HG02885 (cell line): ENCODE measurements at regions not wholly inside any gene's neighbourhood (a gene's known extent, or its start where the extent isn't known, plus 50 kb on each side); places are given as distances from the start of the nearest gene placed in this dataset.

Experiments used
- ATAC-seq: cut with Tn5 transposase; IDR thresholded peaks from one replicate; pipeline ENCODE4 v1.9.1; 2021; ENCODE audit warnings: mild to moderate bottlenecking; ENCODE audit not compliant: unreplicated experiment, poor library complexity

DNA sequence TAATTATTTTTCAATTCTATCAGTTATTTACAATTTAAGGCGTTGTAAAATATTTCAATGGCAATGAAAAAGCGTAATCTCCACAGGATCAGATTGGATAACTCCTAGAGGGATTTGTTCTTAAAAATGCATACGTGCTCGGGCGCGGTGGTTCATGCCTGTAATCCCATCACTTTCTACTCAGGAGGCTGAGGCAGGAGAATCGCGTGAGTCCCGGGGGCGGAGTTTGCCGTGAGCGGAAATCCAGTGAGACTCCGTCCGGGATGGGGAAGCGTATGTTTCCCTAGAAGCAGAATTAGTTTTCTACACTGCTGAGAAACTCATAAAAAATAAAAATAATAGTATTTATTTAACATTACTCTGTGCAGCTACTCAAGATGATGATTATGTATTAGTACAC lies 917.8 kb upstream of the PCDH20 start:
- no peak for ATAC-seq

DNA sequence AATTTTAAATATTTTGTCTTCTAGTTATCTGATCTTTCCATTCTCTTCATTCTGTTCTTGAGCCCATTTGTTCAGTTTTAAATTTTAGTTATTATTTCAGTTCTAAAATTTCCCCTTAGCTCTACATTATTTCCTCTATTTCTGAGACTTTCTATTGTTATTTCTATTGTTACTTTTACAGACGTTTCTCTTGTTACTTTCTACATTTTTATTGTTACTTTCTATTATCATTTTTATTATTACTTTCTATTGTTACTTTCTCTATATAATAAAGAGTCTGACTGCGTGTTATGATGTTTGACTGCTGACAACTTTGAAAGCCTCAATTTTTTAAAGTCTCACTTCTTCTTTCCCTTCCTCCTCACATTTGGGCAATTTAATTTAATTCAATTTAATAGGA lies 915.7 kb upstream of the PCDH20 start:
- no peak for ATAC-seq

DNA sequence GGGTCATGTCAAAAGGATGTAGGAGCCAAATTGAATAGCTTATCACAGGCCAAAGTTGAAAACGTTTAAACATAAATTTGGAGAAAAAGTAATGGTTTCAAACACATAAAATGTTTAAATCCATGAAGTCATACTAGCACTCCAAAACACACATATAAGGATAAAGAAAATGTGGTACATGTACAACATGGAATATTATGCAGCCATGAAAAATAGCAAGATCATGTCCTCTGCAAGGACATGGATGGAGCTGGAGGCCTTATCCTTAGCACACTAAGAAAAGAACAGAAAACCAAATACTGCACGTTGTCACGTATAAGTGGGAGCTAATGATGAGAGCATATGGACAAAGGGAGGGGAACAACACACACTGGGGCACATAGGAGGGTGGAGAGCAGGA lies 911.7 kb upstream of the PCDH20 start:
- no peak for ATAC-seq

DNA sequence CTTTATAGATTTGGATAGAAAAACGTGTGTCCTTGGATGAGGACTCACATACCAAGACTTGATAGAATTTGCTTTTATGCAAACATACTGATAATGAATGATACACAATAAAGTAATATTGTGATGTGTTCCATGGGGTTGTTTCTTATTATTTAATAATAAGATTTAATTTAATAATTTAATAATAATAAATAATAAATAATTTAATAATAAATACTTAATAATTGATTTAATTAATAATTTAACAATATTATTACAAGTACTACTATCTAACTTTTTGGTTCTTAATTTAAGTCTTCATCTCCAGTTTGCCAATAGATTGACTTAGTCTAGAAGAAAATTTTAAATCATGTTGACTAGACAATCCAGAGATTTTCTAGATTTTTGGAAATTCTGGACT lies 909.2 kb upstream of the PCDH20 start:
- no peak for ATAC-seq

DNA sequence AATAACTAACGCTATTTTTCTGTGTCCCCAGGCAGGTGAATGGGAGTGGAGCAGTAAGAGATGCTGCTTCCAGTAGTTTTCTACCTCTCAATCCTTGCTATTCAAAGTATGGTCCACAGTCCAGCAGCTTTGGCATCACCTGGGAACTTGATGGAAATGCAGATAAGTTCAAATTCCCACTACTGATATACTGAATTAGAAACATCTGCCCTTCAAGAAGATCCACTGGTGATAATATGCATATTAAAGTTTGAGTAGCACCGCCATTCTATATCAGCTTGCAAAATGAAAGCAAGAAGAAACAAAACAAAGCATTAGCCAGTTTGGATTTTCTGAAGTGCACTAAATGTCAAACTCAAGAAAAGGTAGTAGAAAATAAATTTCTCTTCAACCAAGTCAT lies 906.2 kb upstream of the PCDH20 start:
- ATAC-seq, result no peak

DNA sequence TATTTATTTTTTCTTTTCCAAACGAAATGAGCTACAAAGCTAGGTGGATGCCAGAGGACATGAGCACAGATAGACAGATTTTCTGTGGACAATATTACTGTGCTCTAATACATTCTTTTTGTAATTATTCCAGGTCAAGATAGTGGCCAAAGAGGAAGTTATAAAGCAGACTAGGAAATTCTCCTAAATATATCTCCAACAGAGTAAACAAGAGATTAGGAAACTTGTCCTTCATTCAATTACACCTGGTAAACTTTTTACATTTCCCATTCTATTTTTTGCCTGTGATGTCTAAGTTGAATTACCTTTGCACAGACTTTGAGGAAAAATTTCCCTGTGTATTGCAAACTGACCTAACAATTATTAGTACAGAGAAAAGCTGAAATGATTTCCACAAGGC lies 905.5 kb upstream of the PCDH20 start:
- no peak for ATAC-seq

DNA sequence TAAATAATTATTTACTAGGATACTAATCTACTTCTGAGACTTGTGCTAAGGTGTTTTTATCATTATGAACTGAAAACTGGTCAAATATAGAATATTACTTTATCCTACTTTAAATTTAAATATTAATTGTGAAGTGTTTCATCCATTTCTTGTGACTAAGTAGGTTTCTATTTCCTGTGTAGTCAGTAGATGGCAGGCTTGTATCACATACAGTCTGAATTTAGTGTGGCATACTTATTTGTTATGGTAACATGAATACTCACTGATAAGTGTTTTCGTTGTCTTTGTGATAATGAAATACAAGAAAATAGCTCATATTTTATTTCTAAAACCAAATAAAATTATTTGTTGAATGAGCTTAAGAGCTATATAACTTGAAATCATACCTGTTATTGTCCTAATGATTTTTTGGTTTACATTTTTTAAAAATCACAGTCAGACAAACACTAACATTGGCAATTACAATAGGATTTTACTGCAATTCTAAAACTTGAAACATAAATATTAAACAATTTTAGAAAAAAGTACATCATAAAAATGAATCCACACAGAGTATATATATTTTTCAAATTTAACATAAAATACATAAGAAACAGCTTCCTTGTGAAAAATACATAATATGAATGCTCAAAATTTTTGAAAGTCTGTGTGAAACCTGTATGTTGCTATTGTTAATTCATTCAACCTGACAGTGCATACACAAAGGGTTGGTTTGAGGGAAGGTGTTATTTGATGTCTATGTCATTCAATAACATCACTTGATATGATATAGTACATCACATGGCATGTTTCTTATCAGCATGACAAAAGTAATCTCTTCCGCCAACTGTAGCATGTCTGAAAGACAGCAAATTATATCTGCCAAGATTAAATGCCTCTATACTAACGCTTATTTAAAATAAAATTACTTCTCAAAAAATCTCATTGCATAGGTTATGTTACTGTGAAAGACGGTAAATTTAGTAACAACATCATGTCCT lies 904.8 kb upstream of the PCDH20 start:
- ATAC-seq, result peak; percentile 83

GRCh38 chr13:62309904-62310303 lies 894.3 kb upstream of the PCDH20 start:
- ATAC-seq, result no peak

GRCh38 chr13:62305756-62306155 lies 890.1 kb upstream of the PCDH20 start:
- peak; percentile 89 for ATAC-seq

GRCh38 chr13:62302341-62302740 lies 886.7 kb upstream of the PCDH20 start:
- no peak for ATAC-seq

DNA sequence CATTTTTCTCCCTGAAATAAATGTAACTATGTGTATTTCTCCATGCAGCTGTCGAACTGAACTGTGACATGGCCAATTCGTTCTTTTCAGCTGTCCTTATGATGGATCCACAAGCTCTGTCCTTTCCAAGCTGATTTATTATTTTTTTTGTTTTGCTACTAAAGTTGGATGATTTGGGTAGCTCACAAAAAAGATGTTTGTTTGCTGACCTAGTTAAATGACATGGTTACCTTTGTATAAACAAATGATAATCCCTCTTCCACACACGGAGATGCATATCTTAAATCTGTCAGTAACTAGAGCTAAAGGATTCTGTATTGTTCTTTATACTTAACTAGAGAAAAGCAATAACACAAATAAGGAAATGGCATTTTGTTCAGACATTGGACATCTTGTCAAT lies 884.3 kb upstream of the PCDH20 start:
- no peak for ATAC-seq

GRCh38 chr13:62296812-62297211 lies 881.2 kb upstream of the PCDH20 start:
- ATAC-seq, result peak; percentile 59

DNA sequence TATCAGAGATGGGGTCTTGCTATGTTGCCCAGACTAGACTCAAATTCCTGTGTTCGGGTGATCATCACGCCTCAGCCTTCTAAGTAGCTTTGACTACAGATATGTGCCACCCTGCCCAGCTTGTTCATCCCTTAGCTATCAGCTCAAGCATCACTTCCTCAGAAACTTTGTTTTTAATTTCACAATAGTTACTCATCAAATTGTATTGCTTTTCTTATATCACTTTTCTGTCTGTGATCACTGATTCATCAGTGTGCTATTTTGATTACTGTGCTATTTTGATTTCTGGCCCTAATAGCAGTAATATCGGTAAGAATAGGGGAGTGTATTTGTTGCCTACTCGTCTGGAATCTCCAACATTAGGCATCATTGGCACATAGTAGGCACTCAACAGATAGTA lies 878.6 kb upstream of the PCDH20 start:
- ATAC-seq, result no peak

DNA sequence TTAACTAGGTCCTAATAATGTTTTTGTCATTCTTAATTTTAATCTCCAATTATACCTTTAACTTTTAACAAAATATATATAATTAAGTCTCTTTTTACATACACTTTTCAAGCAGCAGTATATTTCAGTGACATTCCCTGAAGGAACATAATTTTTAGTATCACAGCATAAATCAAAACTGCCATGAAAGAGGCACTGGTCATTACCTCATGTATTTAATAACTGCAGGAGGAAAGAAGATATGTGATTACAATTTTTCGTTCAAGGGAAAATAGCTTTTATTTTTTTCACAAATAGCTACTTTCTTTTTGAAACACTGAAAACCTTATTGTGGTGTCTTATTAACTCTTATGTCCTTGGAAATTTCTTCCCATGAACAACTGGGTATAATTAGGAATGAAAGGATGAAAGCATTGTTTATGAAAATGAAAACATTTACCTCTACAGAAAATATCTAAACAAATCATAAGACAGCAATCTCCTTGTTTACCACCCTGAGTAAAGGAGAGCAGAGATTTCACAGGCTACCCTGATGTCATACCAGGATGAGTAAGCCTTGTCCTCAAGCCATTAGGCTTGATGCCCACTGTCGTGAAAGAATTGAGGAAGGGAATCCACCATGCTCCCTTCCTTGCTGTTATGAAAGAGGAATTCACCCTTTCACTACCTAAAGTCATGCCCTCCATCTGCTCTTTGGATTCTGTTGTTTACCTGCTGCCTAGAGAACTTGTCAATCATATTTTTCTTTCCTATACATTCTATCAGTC lies 877.2 kb upstream of the PCDH20 start:
- no peak for ATAC-seq

GRCh38 chr13:62290542-62290941 lies 874.9 kb upstream of the PCDH20 start:
- ATAC-seq, result no peak

GRCh38 chr13:62287764-62288163 lies 872.1 kb upstream of the PCDH20 start:
- ATAC-seq, result no peak

DNA sequence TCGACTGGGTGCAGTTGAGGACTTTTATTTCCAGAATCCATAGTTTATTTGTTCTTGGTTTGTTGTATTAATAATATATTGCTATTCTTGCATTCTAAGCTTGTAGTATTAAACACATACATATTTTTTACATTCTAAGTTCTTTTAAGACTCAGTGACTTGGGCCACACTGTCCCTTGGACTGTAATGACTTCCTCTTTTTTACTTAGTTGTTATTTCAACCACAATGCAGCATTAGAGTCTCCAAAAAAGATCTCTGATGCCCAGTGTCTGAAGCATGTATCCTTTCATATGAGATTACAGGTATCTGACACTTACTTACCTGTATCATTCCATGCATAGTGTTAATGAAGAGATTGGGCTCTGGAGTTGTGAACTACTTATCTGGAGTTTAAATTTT lies 864.9 kb upstream of the PCDH20 start:
- peak; percentile 90 for ATAC-seq

- no peak for ATAC-seq
Measured at GRCh38 chr13:62278271-62278670, 862.6 kb upstream of the PCDH20 start.

DNA sequence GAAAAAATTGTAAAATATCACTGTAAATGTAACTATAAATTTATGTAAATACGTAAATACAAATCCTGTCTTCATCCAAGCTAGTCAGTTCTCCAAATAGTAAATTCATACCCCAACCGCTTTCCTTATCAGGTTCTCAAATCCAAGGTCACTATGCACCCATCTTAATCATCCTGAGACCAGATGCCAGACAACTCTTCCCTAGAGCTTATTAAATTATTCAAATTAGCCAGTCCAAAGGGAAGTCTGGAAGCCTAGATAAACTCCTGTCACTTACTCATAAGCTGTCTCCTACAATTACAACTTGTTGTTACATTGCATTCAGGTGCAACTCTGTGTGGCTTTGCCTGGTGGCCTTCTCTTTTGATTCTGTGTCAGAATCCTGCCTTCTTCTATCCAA lies 836.1 kb upstream of the PCDH20 start:
- no peak for ATAC-seq

GRCh38 chr13:62250501-62251201 lies 835.0 kb upstream of the PCDH20 start:
- ATAC-seq, result no peak

- ATAC-seq, result no peak
Measured at GRCh38 chr13:62246581-62246980, 830.9 kb upstream of the PCDH20 start.
